Transverse colon (tissue), 3 donors: ENCODE measurements at regions not wholly inside any gene's neighbourhood (a gene's known extent, or its start where the extent isn't known, plus 50 kb on each side); places are given as distances from the start of the nearest gene placed in this dataset.

Experiments used
- POLR2A ChIP-seq: fragments of 450-650 bp; IDR thresholded peaks from one replicate; pipeline ENCODE4 v1.6.1; 2016; ENCODE audit warnings: antibody characterized with exemption, mild to moderate bottlenecking, moderate library complexity
- TF ChIP-seq, protein P1 (sequence below), 5 experiments: fragments of 200-600 bp in 3 of 5; fragments of 450-650 bp in 2 of 5; sonication (generic) in 3 of 5; IDR thresholded peaks; 1 replicate in 2 of 5; 2 replicates in 3 of 5; pipeline ENCODE4 v1.5.1; 2016 to 2017; ENCODE audit warnings: antibody characterized with exemption in 5 of 5, inconsistent platforms in 3 of 5, mild to moderate bottlenecking in 2 of 5, moderate library complexity in 1 of 5

DNA sequence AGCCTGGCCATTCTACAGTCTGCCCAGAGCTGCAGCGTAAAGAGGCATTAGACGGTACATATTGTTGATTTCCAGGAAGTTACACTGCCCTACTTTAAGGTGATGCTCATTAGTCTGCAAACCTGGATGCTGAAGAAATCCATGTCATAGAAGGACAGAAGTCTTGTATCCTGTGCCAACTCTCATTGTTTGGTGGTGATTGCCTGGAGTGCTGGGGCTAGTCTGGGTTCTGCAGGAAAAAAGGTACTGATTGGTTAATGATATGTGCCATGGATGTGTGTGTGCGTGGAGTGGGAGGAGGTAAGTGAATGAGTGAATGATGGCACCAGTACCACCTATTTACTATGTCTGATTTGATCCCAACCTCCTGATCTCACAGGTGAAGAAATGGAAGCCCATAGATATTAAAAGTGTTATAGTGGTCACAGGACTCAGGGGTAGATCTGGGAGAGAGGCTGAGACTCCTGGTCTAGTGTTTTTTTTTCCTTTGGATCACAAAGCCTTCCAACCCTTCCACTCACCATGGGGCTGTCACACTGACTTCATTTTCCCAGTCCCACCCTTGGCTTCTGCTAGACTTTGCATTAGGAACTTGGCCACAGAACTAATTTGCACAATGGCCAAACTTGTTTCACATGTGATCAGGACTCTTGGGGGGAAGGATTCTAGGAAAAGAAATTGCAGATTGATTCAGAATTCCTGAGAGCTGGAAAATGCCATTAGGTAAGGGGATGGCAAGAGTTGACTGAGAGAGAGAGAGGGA lies 96.1 kb downstream of the TMX1 start:
- no peak for TF ChIP-seq POLR2A
- TF ChIP-seq, protein P1, sequence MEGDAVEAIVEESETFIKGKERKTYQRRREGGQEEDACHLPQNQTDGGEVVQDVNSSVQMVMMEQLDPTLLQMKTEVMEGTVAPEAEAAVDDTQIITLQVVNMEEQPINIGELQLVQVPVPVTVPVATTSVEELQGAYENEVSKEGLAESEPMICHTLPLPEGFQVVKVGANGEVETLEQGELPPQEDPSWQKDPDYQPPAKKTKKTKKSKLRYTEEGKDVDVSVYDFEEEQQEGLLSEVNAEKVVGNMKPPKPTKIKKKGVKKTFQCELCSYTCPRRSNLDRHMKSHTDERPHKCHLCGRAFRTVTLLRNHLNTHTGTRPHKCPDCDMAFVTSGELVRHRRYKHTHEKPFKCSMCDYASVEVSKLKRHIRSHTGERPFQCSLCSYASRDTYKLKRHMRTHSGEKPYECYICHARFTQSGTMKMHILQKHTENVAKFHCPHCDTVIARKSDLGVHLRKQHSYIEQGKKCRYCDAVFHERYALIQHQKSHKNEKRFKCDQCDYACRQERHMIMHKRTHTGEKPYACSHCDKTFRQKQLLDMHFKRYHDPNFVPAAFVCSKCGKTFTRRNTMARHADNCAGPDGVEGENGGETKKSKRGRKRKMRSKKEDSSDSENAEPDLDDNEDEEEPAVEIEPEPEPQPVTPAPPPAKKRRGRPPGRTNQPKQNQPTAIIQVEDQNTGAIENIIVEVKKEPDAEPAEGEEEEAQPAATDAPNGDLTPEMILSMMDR (IDR thresholded peaks at IDR 0.05) = no peak
